ENCODE measurements at regions not wholly inside any gene's neighbourhood (a gene's known extent, or its start where the extent isn't known, plus 50 kb on each side); places are given as distances from the start of the nearest gene placed in this dataset.

DNA sequence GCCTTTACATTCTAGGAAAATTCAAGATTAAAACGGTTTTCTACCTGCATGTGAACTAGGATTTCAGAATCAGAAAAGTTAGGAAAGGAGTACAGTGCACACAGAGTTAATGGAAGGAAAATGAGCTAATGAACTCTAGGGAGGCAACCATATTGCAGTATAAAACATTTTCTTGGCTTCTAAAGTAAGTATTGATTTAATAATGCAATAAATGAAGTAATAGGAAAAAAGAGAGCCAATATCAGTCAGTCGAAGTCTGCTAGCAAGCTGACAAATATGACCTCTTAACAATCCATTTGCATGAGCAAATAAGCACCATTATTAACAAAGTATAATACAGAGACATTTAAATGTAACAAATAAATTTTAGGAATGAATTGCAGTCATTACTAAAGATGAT, 80.2 kb upstream of the COL3A1 start:
- Mint-ChIP-seq H3K27me3 (ENCODE audit: low read depth) (no peaks in the 10 kb centered on the region; the same call in 1 of the 2 replicates), H3K36me3 (peaks cover 2% of the 10 kb centered on the region; the same call in 1 of the 2 replicates), H3K9me3 (peaks cover 17% of the 10 kb centered on the region), H3K4me3 (no peak overlapping the region), H3K4me1 (no peaks in the 10 kb centered on the region), H3K27ac (no peak overlapping the region)
- ATAC-seq = no peak
- CTCF ChIA-PET = no interaction called here
- TF ChIP-seq RELA (CRISPR knock-in tag; IDR thresholded peaks at IDR 0.05; ENCODE audit: borderline replicate concordance) = no peak
- TF ChIP-seq TEAD1 (CRISPR knock-in tag; IDR thresholded peaks at IDR 0.05) = no peak
- TF ChIP-seq KAT7 (CRISPR knock-in tag; IDR thresholded peaks at IDR 0.05; ENCODE audit: borderline replicate concordance) = no peak
- TF ChIP-seq, protein P1, sequence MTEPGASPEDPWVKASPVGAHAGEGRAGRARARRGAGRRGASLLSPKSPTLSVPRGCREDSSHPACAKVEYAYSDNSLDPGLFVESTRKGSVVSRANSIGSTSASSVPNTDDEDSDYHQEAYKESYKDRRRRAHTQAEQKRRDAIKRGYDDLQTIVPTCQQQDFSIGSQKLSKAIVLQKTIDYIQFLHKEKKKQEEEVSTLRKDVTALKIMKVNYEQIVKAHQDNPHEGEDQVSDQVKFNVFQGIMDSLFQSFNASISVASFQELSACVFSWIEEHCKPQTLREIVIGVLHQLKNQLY (CRISPR knock-in tag; IDR thresholded peaks at IDR 0.05) = no peak
- no peak for TF ChIP-seq MYBL2 (CRISPR knock-in tag; IDR thresholded peaks at IDR 0.05)
- no peak for TF ChIP-seq SOX15 (CRISPR knock-in tag; IDR thresholded peaks at IDR 0.05)
- no peak for TF ChIP-seq CREB1 (CRISPR knock-in tag; IDR thresholded peaks at IDR 0.05)
- no peak for TF ChIP-seq ESRRA (CRISPR knock-in tag; IDR thresholded peaks at IDR 0.05; ENCODE audit: borderline replicate concordance)
- TF ChIP-seq RORB (CRISPR knock-in tag; IDR thresholded peaks at IDR 0.05) = no peak
- no peak for TF ChIP-seq ZNF396 (CRISPR knock-in tag; IDR thresholded peaks at IDR 0.05; ENCODE audit: borderline replicate concordance)
- TF ChIP-seq, protein P2, sequence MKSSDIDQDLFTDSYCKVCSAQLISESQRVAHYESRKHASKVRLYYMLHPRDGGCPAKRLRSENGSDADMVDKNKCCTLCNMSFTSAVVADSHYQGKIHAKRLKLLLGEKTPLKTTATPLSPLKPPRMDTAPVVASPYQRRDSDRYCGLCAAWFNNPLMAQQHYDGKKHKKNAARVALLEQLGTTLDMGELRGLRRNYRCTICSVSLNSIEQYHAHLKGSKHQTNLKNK (CRISPR knock-in tag; IDR thresholded peaks at IDR 0.05) = no peak
- no peak for TF ChIP-seq NFATC4 (CRISPR knock-in tag; IDR thresholded peaks at IDR 0.05)
- no peak for TF ChIP-seq HMGA2 (CRISPR knock-in tag; IDR thresholded peaks at IDR 0.05)
- TF ChIP-seq, protein P3, sequence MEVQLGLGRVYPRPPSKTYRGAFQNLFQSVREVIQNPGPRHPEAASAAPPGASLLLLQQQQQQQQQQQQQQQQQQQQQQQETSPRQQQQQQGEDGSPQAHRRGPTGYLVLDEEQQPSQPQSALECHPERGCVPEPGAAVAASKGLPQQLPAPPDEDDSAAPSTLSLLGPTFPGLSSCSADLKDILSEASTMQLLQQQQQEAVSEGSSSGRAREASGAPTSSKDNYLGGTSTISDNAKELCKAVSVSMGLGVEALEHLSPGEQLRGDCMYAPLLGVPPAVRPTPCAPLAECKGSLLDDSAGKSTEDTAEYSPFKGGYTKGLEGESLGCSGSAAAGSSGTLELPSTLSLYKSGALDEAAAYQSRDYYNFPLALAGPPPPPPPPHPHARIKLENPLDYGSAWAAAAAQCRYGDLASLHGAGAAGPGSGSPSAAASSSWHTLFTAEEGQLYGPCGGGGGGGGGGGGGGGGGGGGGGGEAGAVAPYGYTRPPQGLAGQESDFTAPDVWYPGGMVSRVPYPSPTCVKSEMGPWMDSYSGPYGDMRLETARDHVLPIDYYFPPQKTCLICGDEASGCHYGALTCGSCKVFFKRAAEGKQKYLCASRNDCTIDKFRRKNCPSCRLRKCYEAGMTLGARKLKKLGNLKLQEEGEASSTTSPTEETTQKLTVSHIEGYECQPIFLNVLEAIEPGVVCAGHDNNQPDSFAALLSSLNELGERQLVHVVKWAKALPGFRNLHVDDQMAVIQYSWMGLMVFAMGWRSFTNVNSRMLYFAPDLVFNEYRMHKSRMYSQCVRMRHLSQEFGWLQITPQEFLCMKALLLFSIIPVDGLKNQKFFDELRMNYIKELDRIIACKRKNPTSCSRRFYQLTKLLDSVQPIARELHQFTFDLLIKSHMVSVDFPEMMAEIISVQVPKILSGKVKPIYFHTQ (CRISPR knock-in tag; IDR thresholded peaks at IDR 0.05) = no peak
- no peak for TF ChIP-seq SMAD4 (CRISPR knock-in tag; IDR thresholded peaks at IDR 0.05)
- TF ChIP-seq, protein P4, sequence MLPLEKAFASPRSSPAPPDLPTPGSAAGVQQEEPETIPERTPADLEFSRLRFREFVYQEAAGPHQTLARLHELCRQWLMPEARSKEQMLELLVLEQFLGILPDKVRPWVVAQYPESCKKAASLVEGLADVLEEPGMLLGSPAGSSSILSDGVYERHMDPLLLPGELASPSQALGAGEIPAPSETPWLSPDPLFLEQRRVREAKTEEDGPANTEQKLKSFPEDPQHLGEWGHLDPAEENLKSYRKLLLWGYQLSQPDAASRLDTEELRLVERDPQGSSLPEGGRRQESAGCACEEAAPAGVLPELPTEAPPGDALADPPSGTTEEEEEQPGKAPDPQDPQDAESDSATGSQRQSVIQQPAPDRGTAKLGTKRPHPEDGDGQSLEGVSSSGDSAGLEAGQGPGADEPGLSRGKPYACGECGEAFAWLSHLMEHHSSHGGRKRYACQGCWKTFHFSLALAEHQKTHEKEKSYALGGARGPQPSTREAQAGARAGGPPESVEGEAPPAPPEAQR (CRISPR knock-in tag; IDR thresholded peaks at IDR 0.05) = no peak
- TF ChIP-seq, protein P5, sequence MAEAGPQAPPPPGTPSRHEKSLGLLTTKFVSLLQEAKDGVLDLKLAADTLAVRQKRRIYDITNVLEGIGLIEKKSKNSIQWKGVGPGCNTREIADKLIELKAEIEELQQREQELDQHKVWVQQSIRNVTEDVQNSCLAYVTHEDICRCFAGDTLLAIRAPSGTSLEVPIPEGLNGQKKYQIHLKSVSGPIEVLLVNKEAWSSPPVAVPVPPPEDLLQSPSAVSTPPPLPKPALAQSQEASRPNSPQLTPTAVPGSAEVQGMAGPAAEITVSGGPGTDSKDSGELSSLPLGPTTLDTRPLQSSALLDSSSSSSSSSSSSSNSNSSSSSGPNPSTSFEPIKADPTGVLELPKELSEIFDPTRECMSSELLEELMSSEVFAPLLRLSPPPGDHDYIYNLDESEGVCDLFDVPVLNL (CRISPR knock-in tag; IDR thresholded peaks at IDR 0.05; ENCODE audit: borderline replicate concordance, low read depth) = no peak
- TF ChIP-seq, protein P6, sequence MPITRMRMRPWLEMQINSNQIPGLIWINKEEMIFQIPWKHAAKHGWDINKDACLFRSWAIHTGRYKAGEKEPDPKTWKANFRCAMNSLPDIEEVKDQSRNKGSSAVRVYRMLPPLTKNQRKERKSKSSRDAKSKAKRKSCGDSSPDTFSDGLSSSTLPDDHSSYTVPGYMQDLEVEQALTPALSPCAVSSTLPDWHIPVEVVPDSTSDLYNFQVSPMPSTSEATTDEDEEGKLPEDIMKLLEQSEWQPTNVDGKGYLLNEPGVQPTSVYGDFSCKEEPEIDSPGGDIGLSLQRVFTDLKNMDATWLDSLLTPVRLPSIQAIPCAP (CRISPR knock-in tag; IDR thresholded peaks at IDR 0.05) = no peak
- POLR2A ChIA-PET = no interaction called here
- DNase-seq (ENCODE audit: low spot score) = no peak

DNA sequence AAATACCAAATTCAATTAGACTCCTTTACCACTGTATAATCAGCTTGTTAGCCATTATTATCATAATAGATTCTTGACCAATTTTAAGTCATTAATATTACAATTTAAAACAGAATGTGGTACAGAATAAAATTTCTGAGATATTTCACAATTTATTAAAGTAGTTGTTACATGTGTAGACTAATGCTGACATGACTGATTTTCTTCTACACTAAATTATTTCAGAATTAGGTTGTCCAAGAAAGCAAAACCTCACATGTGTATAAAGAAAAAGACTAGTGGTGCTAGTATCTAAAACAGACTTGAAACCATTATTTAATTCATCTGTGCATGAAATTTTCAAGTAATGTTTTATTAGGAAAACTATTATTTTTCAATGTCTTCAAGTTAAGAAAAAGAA, 79.2 kb upstream of the COL3A1 start:
- TF ChIP-seq FOXP1 (CRISPR knock-in tag; IDR thresholded peaks at IDR 0.05; ENCODE audit: borderline replicate concordance) (no peak), MYBL2 (CRISPR knock-in tag; IDR thresholded peaks at IDR 0.05) (no peak), ZNF423 (CRISPR knock-in tag; IDR thresholded peaks at IDR 0.05) (no peak), TCF7 (CRISPR knock-in tag; IDR thresholded peaks at IDR 0.05; ENCODE audit: low read depth) (no peak)
- TF ChIP-seq, protein P7, sequence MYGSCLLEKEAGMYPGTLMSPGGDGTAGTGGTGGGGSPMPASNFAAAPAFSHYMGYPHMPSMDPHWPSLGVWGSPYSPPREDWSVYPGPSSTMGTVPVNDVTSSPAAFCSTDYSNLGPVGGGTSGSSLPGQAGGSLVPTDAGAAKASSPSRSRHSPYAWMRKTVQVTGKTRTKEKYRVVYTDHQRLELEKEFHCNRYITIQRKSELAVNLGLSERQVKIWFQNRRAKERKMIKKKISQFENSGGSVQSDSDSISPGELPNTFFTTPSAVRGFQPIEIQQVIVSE (CRISPR knock-in tag; IDR thresholded peaks at IDR 0.05; ENCODE audit: borderline replicate concordance) = no peak
- TF ChIP-seq, protein P8, sequence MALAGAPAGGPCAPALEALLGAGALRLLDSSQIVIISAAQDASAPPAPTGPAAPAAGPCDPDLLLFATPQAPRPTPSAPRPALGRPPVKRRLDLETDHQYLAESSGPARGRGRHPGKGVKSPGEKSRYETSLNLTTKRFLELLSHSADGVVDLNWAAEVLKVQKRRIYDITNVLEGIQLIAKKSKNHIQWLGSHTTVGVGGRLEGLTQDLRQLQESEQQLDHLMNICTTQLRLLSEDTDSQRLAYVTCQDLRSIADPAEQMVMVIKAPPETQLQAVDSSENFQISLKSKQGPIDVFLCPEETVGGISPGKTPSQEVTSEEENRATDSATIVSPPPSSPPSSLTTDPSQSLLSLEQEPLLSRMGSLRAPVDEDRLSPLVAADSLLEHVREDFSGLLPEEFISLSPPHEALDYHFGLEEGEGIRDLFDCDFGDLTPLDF (CRISPR knock-in tag; IDR thresholded peaks at IDR 0.05) = no peak
- TF ChIP-seq, protein P6 (CRISPR knock-in tag; IDR thresholded peaks at IDR 0.05) = no peak
- H3K9me3 Mint-ChIP-seq = peaks cover 9% of the 10 kb centered on the region
- no peak for DNase-seq (ENCODE audit: low spot score)

More for the DNA sequence above, 79.2 kb upstream of the COL3A1 start:
- Mint-ChIP-seq H3K27me3 (ENCODE audit: low read depth) (no peaks in the 10 kb centered on the region; the same call in 1 of the 2 replicates), H3K4me3 (no peak overlapping the region), H3K27ac (no peak overlapping the region), H3K4me1 (no peaks in the 10 kb centered on the region), H3K36me3 (no peaks in the 10 kb centered on the region)
- ChIA-PET CTCF (no interaction called here), POLR2A (no interaction called here)
- ATAC-seq = no peak

Data from WTC11 (cell line).